IPS-20b (cell line): ENCODE measurements at regions not wholly inside any gene's neighbourhood (a gene's known extent, or its start where the extent isn't known, plus 50 kb on each side); places are given as distances from the start of the nearest gene placed in this dataset.

Experiments used
- H3K27ac ChIP-seq: one replicate; pipeline ENCODE4 v1.5.1; 2013; ENCODE audit warnings: low read length
- H3K27me3 ChIP-seq: 2 replicates; pipeline ENCODE4 v1.6.1; 2013; ENCODE audit warnings: mild to moderate bottlenecking, low read length, inconsistent platforms; ENCODE audit not compliant: insufficient read depth
- H3K36me3 ChIP-seq: 2 replicates; pipeline ENCODE4 v1.6.1; 2013; ENCODE audit warnings: low read depth, mild to moderate bottlenecking, inconsistent platforms, low read length, moderate library complexity; ENCODE audit not compliant: insufficient read depth
- H3K4me1 ChIP-seq: 2 replicates; pipeline ENCODE4 v1.6.1; 2013; ENCODE audit warnings: mild to moderate bottlenecking, control low read depth, inconsistent platforms, low read length, moderate library complexity; ENCODE audit not compliant: insufficient read depth
- H3K4me3 ChIP-seq: 2 replicates; pipeline ENCODE4 v1.5.1; 2013; ENCODE audit warnings: mild to moderate bottlenecking, low read length, inconsistent platforms
- H3K9ac ChIP-seq: 2 replicates; pipeline ENCODE4 v1.6.1; 2013; ENCODE audit warnings: low read depth, mild to moderate bottlenecking, inconsistent platforms, low read length, moderate library complexity
- H3K9me3 ChIP-seq: 2 replicates; pipeline ENCODE4 v1.6.1; 2013; ENCODE audit warnings: mild to moderate bottlenecking, low read depth, low read length, inconsistent platforms; ENCODE audit not compliant: insufficient read depth

DNA sequence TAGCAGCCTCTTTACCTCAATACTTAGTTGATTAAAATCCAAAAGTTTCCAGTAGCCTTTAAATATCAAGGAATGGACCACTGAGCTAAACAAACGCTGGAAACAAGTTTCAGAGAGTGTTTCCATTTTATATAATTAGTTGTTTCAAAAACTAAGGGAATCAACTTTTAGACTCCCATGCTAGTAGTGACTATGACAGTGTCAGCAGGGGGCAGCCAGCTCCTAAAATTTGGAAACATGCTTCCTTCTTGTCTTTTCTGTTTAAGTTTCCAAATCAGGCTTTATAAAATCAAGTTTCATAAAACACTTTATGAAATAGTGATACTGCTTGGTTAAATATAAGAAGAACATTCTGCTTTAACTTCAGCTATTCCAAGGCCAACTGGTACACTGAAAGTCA, 138.2 kb upstream of the TMEM229A start:
- Histone ChIP-seq H3K4me3 (no peak overlapping the region), H3K27me3 (no peaks in the 10 kb centered on the region), H3K27ac (no peak overlapping the region), H3K36me3 (no peaks in the 10 kb centered on the region), H3K9me3 (no peaks in the 10 kb centered on the region), H3K4me1 (no peaks in the 10 kb centered on the region), H3K9ac (no peak overlapping the region)

DNA sequence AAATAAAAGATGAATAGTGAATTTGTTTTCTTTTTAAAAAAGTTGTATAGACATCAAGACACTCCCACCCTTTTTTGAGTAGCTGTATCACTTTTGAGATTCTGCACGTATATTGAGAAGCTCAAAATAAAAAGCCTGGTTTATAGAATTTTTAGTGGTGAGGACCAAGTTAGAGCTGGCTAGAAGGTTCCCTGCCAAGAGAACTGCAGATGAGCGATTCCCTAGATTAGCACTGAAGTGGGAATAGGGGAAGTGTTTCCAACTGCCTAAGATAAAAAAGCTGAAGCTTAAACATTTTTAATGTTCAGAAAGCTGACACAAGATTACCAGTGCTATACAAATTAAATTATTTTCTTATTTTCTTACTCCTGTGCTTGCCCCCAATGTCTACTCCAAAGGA, 135.7 kb upstream of the TMEM229A start:
- Histone ChIP-seq H3K27me3 (no peaks in the 10 kb centered on the region), H3K9ac (no peak overlapping the region), H3K4me1 (no peaks in the 10 kb centered on the region), H3K4me3 (no peak overlapping the region), H3K36me3 (no peaks in the 10 kb centered on the region), H3K27ac (no peak overlapping the region), H3K9me3 (no peaks in the 10 kb centered on the region)

DNA sequence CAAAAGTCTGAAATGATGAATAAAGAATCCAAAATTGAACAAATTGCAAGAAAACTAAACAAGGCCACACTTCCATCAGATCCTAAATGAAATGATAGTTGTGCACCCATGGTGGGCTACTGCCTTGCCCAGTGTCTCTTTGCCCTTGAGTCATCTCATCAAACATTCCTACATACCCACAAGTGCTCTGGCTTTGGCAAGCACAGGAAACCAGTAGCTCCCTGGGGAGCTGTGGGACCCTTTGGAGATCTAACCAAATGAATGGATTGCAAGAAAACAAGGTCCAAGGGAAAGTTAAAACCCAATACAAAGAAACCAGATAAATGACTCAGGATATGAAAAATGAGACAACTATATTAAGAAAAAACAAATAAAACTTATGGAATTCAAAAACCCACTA, 129.8 kb upstream of the TMEM229A start:
- Histone ChIP-seq H3K4me1 (no peaks in the 10 kb centered on the region), H3K27me3 (no peaks in the 10 kb centered on the region), H3K9me3 (no peaks in the 10 kb centered on the region), H3K27ac (no peak overlapping the region), H3K9ac (no peak overlapping the region), H3K4me3 (no peak overlapping the region), H3K36me3 (no peaks in the 10 kb centered on the region)

DNA sequence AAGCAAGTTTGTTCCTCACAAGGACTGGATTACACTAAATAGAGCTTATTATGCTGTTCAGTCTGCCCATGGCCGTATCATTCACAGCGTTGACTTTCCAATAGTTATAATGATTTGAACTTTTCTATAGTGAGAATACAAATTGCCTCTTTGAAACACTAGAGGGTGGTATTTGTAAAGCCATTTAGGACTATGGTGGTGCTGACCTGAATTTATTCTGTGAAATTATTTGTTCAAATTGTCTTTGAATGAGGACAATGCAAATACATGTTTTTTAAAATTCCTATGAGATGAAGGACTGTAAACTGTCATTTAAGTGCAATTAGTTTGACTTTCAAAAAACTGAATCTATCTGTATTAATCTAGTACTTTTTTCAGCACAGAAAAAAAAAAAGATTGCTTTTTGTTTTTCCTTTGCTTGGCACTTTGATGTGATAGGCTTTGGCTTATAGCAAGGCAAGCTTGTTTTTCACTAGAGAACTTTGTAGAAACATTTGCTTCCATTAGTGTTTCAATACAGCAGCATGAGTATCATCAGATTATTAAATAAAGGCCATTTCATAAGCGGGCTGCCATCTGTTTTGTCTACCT, 122.7 kb upstream of the TMEM229A start:
- Histone ChIP-seq H3K27ac (no peak overlapping the region), H3K27me3 (no peaks in the 10 kb centered on the region), H3K4me1 (no peaks in the 10 kb centered on the region), H3K9me3 (no peaks in the 10 kb centered on the region), H3K9ac (no peak overlapping the region), H3K36me3 (no peaks in the 10 kb centered on the region), H3K4me3 (no peak overlapping the region)

DNA sequence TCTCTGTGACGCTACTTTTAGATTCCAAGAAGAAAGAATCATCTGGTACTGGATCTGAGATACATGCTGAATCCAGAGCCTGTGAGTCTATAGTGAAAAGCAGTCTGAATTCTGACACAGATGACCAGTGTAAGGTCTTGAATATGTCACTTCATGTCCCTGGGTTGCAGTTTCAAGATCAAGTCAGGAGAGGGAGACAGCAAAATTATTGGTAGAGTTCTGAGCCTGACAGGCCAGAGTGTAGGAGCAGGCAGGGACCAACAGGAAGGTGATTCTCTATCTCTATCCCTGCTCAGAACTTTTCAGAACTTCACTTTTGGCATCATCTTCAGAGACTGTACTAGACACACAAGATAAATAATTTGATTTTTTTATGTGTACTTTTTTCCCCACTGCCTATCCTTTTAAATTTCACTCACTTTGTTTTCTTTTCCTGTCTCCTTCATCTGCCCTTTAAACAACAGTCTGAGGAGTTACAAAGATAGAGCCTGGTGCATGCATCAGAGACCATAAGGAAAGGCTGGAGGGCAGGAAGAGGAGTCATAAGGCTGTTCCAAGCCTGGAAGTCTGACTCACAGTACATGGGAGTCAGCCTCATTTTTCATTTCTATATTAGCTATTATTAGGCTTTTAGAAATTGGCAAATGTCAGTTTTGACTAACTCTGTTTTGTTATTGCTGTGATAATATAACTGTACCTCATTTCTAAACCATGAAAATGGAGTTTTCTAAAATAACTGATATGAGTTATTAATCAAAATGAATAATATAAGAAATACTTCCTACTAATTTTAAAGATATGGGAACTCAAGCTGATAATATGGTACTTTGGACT, 120.2 kb upstream of the TMEM229A start:
- Histone ChIP-seq H3K9me3 (no peaks in the 10 kb centered on the region), H3K4me1 (no peaks in the 10 kb centered on the region), H3K9ac (no peak overlapping the region), H3K27me3 (no peaks in the 10 kb centered on the region), H3K36me3 (no peaks in the 10 kb centered on the region), H3K4me3 (no peak overlapping the region), H3K27ac (no peak overlapping the region)

DNA sequence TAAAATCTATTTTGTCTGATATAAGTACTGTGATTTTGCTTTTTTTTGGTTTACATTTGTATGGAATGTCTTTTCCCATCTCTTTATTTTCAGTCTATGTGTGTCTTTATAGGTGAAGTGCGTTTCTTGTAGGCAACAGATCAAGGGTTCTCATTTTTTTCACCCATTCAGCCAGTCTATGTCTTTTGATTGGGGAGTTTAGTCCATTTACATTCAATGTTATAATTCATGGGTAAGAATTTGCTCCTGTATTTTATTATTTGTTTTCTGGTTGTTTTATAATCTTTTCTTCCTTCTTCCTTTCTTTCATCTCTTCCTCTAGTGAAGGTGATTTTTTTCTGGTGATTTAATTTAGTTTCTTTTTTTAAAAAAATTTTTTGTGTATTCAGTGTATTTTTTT, 104.8 kb upstream of the TMEM229A start:
- no peak overlapping the region for H3K9ac ChIP-seq
- 0 out of 2 replicates have a peak, but pooled peaks cover 3% of the 10 kb centered on the region for H3K9me3 ChIP-seq
- H3K27me3 ChIP-seq = no peaks in the 10 kb centered on the region
- no peak overlapping the region for H3K27ac ChIP-seq
- H3K4me1 ChIP-seq = no peaks in the 10 kb centered on the region
- no peaks in the 10 kb centered on the region for H3K36me3 ChIP-seq
- H3K4me3 ChIP-seq = no peak overlapping the region

DNA sequence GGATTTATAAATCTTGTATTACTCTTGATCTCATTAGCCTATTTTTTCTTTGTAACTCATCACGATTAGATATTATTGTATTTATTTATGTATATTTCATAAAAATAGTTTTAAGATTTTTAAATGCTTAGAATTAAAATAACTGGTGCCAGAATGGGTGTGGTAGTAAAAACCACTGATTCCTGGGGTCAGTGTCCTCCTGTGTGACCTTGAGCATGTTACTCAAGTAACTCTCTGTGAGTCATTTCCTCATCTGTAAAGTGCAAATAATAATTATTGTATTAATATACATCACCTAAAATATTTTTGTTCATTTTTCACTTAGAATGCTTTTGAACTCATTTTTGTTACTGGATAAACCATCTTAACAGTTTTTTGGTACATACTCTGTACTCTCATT, 91.3 kb upstream of the TMEM229A start:
- Histone ChIP-seq H3K4me3 (no peak overlapping the region), H3K36me3 (no peaks in the 10 kb centered on the region), H3K9ac (no peak overlapping the region), H3K27me3 (no peaks in the 10 kb centered on the region), H3K27ac (no peak overlapping the region), H3K9me3 (no peaks in the 10 kb centered on the region), H3K4me1 (no peaks in the 10 kb centered on the region)

DNA sequence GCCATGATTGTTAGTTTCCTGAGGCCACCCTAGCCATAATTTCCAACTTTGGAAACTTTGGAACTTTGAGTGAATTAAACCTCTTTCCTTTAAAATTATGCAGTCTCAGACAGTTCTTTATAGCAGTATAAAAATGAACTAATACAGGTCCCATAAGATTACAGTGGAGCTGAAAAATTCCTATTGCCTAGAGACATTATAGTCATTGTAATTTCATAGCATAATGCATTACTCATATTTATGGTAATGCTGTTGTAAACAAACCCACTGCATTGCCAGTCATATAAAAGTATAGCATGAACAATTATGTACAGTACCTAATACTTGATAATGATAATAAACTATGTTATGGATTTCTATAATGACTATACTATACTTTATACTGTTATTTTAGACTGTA, 88.0 kb upstream of the TMEM229A start:
- H3K36me3 ChIP-seq = no peaks in the 10 kb centered on the region
- H3K4me1 ChIP-seq = no peaks in the 10 kb centered on the region
- no peak overlapping the region for H3K9ac ChIP-seq
- no peaks in the 10 kb centered on the region for H3K27me3 ChIP-seq
- no peak overlapping the region for H3K4me3 ChIP-seq
- H3K27ac ChIP-seq = no peak overlapping the region
- H3K9me3 ChIP-seq = no peaks in the 10 kb centered on the region

DNA sequence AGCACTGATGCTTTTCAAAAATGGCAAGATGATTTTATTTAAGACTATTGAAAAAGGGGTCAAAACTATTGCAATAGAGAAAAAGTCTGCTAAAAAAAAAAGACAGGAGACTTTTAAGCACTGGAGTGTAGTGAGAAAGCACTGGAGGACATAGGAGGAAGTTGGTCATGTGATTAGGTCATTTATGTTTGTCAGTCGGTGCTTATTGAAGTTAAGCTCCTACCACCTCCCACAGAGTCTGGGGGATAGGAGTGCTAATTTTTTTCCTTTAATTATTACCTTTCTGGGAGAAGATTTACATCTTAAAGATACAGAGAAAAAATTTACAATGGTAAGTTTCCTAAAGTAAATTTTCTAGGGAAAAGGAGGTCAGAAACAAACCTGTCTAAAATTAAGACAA, 80.2 kb upstream of the TMEM229A start:
- H3K9ac ChIP-seq = no peak overlapping the region
- H3K4me3 ChIP-seq = no peak overlapping the region
- no peaks in the 10 kb centered on the region for H3K27me3 ChIP-seq
- H3K36me3 ChIP-seq = no peaks in the 10 kb centered on the region
- no peaks in the 10 kb centered on the region; the same call in 1 of the 2 replicates for H3K4me1 ChIP-seq
- no peaks in the 10 kb centered on the region for H3K9me3 ChIP-seq
- no peak overlapping the region for H3K27ac ChIP-seq

DNA sequence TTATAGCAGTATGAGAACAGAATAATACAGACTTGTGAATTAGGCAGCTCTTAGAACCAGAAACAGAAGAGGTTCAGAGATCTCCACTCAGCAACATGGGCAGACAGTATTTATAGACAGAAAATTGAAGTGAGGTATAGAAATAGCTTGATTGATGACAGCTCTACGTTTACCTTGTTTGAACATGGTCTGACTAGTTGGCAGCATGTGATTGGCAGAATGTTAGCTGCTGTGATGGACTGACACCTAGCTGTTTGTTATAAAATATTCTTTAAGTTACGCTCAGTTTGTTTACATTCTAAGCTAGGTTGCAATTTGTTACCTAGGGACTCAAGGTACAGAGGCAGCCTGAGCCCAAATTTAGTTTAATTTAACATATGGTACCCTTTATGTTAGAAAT, 73.7 kb upstream of the TMEM229A start:
- H3K9ac ChIP-seq = no peak overlapping the region

DNA sequence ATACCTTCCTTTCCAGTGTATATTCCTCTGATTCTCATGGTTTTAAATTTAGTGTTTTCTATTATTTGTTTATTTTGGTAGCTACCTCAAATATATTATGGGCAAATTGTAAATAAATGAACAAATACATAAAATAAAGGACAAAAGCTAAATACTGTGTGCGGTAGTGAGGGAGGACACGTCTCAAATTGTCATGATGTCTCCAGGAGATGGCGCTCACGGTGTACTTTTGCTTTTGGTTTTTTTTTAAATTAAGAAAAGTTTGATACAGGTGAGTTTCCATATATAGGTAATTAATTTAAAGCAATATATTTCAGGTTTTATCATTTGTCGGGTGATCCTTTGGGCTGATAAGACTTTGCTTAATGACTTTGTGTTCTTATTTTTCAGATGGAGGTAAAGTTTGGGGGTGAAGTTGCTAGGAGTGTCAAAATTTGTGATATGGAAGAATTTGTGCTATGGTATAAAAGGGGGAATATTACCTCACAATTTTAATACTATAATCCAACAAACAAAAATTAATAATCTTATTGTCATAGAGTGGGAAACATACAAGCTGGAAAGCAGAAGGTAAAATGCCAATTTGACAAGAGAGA, 68.4 kb upstream of the TMEM229A start:
- H3K4me3 ChIP-seq = no peak overlapping the region
- H3K4me1 ChIP-seq = no peaks in the 10 kb centered on the region
- H3K27ac ChIP-seq = no peak overlapping the region
- H3K9me3 ChIP-seq = peaks cover 13% of the 10 kb centered on the region
- no peaks in the 10 kb centered on the region for H3K36me3 ChIP-seq
- H3K9ac ChIP-seq = no peak overlapping the region
- H3K27me3 ChIP-seq = no peaks in the 10 kb centered on the region

More for the DNA sequence above, 73.7 kb upstream of the TMEM229A start:
- no peaks in the 10 kb centered on the region for H3K4me1 ChIP-seq
- no peaks in the 10 kb centered on the region for H3K27me3 ChIP-seq
- H3K9me3 ChIP-seq = peaks cover 13% of the 10 kb centered on the region
- H3K4me3 ChIP-seq = no peak overlapping the region
- no peaks in the 10 kb centered on the region for H3K36me3 ChIP-seq
- no peak overlapping the region for H3K27ac ChIP-seq

DNA sequence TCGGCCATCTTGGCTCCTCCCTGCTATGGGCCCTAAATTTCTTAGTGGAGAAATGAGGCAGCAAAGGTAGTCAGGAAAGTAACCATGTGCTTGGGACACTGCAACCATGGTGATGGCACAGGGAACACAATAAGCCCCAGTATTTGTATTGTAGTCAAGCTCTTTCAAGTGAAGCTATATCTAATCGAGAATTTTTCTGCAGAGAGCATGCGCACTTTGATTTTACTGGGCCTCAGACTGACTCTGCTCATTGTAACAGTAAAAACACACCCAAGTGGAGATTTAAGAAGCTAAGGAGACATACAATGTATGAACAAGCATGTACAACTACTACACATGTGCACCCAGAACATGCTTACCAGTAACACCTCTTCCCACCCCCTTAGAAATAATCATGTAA, 67.3 kb upstream of the TMEM229A start:
- Histone ChIP-seq H3K9ac (no peak overlapping the region), H3K27ac (no peak overlapping the region), H3K4me3 (no peak overlapping the region), H3K36me3 (no peaks in the 10 kb centered on the region), H3K27me3 (no peaks in the 10 kb centered on the region), H3K4me1 (no peaks in the 10 kb centered on the region), H3K9me3 (peaks cover 13% of the 10 kb centered on the region)
